A549 (cell line): ENCODE measurements at regions not wholly inside any gene's neighbourhood (a gene's known extent, or its start where the extent isn't known, plus 50 kb on each side); places are given as distances from the start of the nearest gene placed in this dataset.

Experiments used
- ATAC-seq, 2 experiments: fragments of 200-7000 bp in 1 of 2; fragments of >200 bp in 1 of 2; cut with Nextera tagmentation in 1 of 2; cut with Tn5 transposase in 1 of 2; 3 replicates each; pipeline versions ENCODE4 v1.8.0 to v1.9.1; 2018 to 2020; ENCODE audit warnings: mild to moderate bottlenecking in 1 of 2, moderate library complexity in 1 of 2
- CTCF ChIA-PET: fragments of 300-600 bp; sonication (Branson Sonifier 250); formaldehyde crosslinking; extraction: SDS; loops from one replicate; lab custom pipeline; 2021; ENCODE audit warnings: antibody characterized with exemption, inconsistent platforms; lab: Yijun Ruan, JAX
- POLR2A ChIA-PET: fragments of 350-600 bp; formaldehyde crosslinking; extraction: SDS; loops from one replicate; lab custom pipeline; 2021; ENCODE audit warnings: antibody characterized with exemption, inconsistent platforms; lab: Yijun Ruan, JAX
- DNase-seq, 2 experiments: peaks; one replicate each; pipeline versions ENCODE4 v3.0.0 to v3.0.0-alpha.2; 2011 to 2016; ENCODE audit warnings: low read depth in 1 of 2, low spot score in 1 of 2
- FAIRE-seq: peaks from 2 replicates; lab custom pipeline; 2011; peaks lifted over from hg19 to GRCh38; lab: Jason Lieb, UNC
- H3K27ac ChIP-seq, 2 experiments: fragments of >200 bp; sonication (Bioruptor Twin); formaldehyde crosslinking; 3 replicates each; pipeline ENCODE4 v1.5.1; 2016 to 2017
- H3K4me1 ChIP-seq: fragments of >200 bp; sonication (Bioruptor Twin); formaldehyde crosslinking; 3 replicates; pipeline ENCODE4 v1.6.1; 2016
- H3K4me2 ChIP-seq: fragments of >200 bp; sonication (Bioruptor Twin); formaldehyde crosslinking; 3 replicates; pipeline ENCODE4 v1.6.1; 2016
- H3K4me3 ChIP-seq: fragments of >200 bp; sonication (Bioruptor Twin); formaldehyde crosslinking; 3 replicates; pipeline ENCODE4 v1.5.1; 2016
- H3K9me3 ChIP-seq: fragments of >200 bp; sonication (Bioruptor Twin); formaldehyde crosslinking; 3 replicates; pipeline ENCODE4 v1.6.1; 2016
- CBX2 ChIP-seq: fragments of 200-600 bp; sonication (generic); IDR thresholded peaks from 2 replicates; pipeline ENCODE4 v1.6.1; 2016; ENCODE audit warnings: low read depth, mild to moderate bottlenecking, borderline replicate concordance
- CHD2 ChIP-seq: fragments of 150-350 bp; IDR thresholded peaks from 2 replicates; pipeline ENCODE4 v1.6.1; 2014; ENCODE audit warnings: low read length; ENCODE audit not compliant: partially characterized antibody
- FOSB ChIP-seq: fragments of 250-450 bp; sonication (Bioruptor Pico); IDR thresholded peaks from 2 replicates; pipeline ENCODE4 v1.5.0; 2020; ENCODE audit warnings: mild to moderate bottlenecking, moderate library complexity
- FOSL2 ChIP-seq, 2 experiments: fragments of 450-650 bp in 1 of 2; fragments of >200 bp in 1 of 2; sonication (Bioruptor Twin) in 1 of 2; formaldehyde crosslinking; IDR thresholded peaks; 2 replicates each; pipeline versions ENCODE4 v1.5.0 to v1.6.1; 2016 to 2020; ENCODE audit warnings: mild to moderate bottlenecking in 1 of 2, moderate library complexity in 1 of 2
- GATA3 ChIP-seq: IDR thresholded peaks from 2 replicates; pipeline ENCODE4 v1.6.1; 2012; ENCODE audit warnings: borderline replicate concordance
- HDAC2 ChIP-seq: fragments of 200-600 bp; sonication (generic); IDR thresholded peaks from 2 replicates; pipeline ENCODE4 v1.6.1; 2016
- KDM1A ChIP-seq: fragments of 200-600 bp; sonication (generic); IDR thresholded peaks from 2 replicates; pipeline ENCODE4 v1.6.1; 2016; ENCODE audit warnings: low read depth, mild to moderate bottlenecking
- KDM5A ChIP-seq: fragments of 200-600 bp; sonication (generic); IDR thresholded peaks from 2 replicates; pipeline ENCODE4 v1.6.1; 2016; ENCODE audit warnings: antibody characterized with exemption, mild to moderate bottlenecking
- MAZ ChIP-seq: fragments of 150-350 bp; IDR thresholded peaks from 2 replicates; pipeline ENCODE4 v1.6.1; 2014; ENCODE audit warnings: antibody characterized with exemption, low read depth, low read length, borderline replicate concordance
- RNF2 ChIP-seq: fragments of 200-600 bp; sonication (generic); IDR thresholded peaks from 2 replicates; pipeline ENCODE4 v1.6.1; 2016; ENCODE audit warnings: low read depth, mild to moderate bottlenecking, antibody characterized with exemption, moderate library complexity, borderline replicate concordance
- TP53 ChIP-seq: fragments of 250-450 bp; sonication (Bioruptor Pico); IDR thresholded peaks from 2 replicates; pipeline ENCODE4 v1.5.0; 2021; ENCODE audit warnings: mild to moderate bottlenecking, moderate library complexity
- ZFP36 ChIP-seq: fragments of 450-650 bp; IDR thresholded peaks from 2 replicates; pipeline ENCODE4 v1.6.1; 2014; ENCODE audit warnings: borderline replicate concordance; ENCODE audit not compliant: partially characterized antibody
- ZSCAN20 ChIP-seq: fragments of 250-450 bp; sonication (Bioruptor Pico); IDR thresholded peaks from 2 replicates; pipeline ENCODE4 v1.8.0; 2022; ENCODE audit warnings: mild to moderate bottlenecking, moderate library complexity
- WGBS: methylation state at CpG from one replicate; pipeline ENCODE4 v1.1.6; 2017; ENCODE audit errors: missing lambda C conversion rate; 5-methylcytosine and 5-hydroxymethylcytosine counted together
- TF ChIP-seq, protein P1 (sequence below): fragments of 150-350 bp; IDR thresholded peaks from 2 replicates; pipeline ENCODE4 v1.6.1; 2014; ENCODE audit warnings: low read depth, mild to moderate bottlenecking, low read length
- TF ChIP-seq, protein P2 (sequence below): fragments of >200 bp; sonication (Bioruptor Twin); formaldehyde crosslinking; IDR thresholded peaks from 3 replicates; pipeline ENCODE4 v1.5.1; 2016
- TF ChIP-seq, protein P3 (sequence below): IDR thresholded peaks from 2 replicates; pipeline ENCODE4 v1.6.1; 2012
- TF ChIP-seq, protein P4 (sequence below): fragments of 200-600 bp; sonication (generic); IDR thresholded peaks from 2 replicates; pipeline ENCODE4 v1.6.1; 2016; ENCODE audit warnings: antibody characterized with exemption, mild to moderate bottlenecking, moderate library complexity
- TF ChIP-seq, protein P5 (sequence below): IDR thresholded peaks from 2 replicates; pipeline ENCODE4 v1.6.1; 2012; ENCODE audit warnings: low read depth, borderline replicate concordance

DNA sequence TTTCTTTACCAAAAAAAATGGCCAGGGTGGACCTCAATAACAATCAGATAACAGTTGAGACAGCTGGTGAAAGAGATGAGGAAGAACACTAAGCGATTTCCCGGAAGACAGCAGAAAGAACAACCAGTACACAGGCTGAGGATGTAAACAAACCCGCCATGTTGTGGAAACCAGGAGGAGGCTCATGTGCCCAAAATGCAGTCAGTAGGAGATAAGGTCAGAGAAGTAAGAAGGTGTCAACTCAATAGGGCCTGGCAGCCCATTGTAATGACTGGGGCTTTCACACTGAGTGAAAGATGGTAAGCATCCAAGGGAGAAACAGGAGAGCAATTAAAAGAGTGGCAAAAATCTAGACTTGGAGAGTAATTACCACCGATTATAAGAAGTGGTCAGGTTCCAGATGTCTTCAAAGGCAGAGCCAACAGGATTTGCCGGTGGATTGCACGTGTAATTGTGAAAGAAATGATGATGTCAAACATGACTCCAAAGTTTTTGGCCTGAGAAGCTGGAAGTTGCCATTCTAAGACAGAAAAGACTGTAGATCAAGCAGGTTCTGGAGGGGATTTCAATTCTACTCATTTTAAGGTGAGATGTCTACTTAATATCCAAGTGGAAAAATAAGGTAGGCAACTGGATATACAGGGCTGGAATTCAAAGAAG lies 77.7 kb upstream of the CYP1B1 start:
- TF ChIP-seq KDM1A, result no peak
- TF ChIP-seq FOSL2 (IDR thresholded peaks at IDR 0.05), result no peak
- TF ChIP-seq FOSL2 (CRISPR knock-in tag; IDR thresholded peaks at IDR 0.05), result no peak
- no peak for TF ChIP-seq FOSB (CRISPR knock-in tag)
- ATAC-seq, result no peak

DNA sequence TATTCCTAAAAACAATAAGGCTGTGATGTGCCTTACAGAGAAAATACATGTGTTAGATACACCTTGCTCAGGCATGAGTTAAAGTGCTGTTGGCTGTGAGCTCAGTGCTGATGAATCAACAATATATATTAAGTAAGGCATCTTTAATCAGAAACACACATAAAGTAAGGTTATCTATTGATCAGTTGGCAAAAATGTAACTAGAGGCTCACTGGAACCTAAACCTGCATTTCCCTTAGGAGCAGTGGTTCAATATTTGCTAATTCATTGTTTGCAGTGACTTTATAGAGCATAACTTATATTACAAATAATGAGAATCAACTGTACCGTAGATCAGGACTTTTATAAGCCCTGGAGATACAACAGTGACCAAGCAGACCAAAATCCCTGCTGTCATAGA lies 77.0 kb upstream of the CYP1B1 start:
- POLR2A ChIA-PET, result no interaction called here
- DNase-seq (no peak), FAIRE-seq (no peak), ATAC-seq (no peak)
- H3K27ac ChIP-seq, result no peak overlapping the region
- H3K4me2 ChIP-seq, result no peak overlapping the region
- no peaks in the 10 kb centered on the region for H3K9me3 ChIP-seq
- TF ChIP-seq ZSCAN20 (CRISPR knock-in tag) (no peak), TP53 (CRISPR knock-in tag) (no peak)
- TF ChIP-seq, protein P1, sequence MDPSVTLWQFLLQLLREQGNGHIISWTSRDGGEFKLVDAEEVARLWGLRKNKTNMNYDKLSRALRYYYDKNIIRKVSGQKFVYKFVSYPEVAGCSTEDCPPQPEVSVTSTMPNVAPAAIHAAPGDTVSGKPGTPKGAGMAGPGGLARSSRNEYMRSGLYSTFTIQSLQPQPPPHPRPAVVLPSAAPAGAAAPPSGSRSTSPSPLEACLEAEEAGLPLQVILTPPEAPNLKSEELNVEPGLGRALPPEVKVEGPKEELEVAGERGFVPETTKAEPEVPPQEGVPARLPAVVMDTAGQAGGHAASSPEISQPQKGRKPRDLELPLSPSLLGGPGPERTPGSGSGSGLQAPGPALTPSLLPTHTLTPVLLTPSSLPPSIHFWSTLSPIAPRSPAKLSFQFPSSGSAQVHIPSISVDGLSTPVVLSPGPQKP, result no peak
- H3K4me1 ChIP-seq, result peaks cover 11% of the 10 kb centered on the region
- CTCF ChIA-PET, result no interaction called here
- H3K4me3 ChIP-seq, result no peak overlapping the region
- WGBS, result 33% methylated on average over 1 of the region's 1 CpG

More for the DNA sequence above, 77.7 kb upstream of the CYP1B1 start:
- no peak overlapping the region for H3K27ac ChIP-seq
- FAIRE-seq, result no peak
- CTCF ChIA-PET, result no interaction called here
- H3K9me3 ChIP-seq, result no peaks in the 10 kb centered on the region
- no peak overlapping the region for H3K4me2 ChIP-seq
- no peak for DNase-seq
- POLR2A ChIA-PET, result no interaction called here
- WGBS, result 74% methylated on average over 6 of the region's 6 CpGs
- no peak overlapping the region for H3K4me3 ChIP-seq
- H3K4me1 ChIP-seq, result peaks cover 4% of the 10 kb centered on the region; the same call in 2 of the 3 replicates

DNA sequence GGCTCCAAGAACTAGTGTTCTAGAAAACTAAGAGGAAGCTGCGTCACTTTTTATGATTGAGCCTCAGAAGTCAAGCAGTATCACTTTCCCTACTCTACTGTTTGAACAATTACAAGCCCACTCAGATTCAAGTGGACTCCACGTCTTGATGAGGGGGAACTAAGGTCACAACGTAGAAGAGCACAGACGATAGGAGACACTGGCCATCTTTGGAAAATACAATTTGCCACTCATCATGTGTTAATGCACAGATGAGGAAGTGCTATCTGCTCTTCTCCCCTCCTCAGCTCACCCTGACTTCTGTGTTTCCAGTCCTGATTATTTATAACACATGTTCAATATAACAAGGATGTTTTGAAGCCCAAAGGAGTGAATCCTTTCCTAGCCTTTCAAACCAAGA lies 76.1 kb upstream of the CYP1B1 start:
- ATAC-seq (no peak), FAIRE-seq (no peak), DNase-seq (no peak)
- no peak for TF ChIP-seq ZFP36
- no peak for TF ChIP-seq CHD2
- TF ChIP-seq, protein P2, sequence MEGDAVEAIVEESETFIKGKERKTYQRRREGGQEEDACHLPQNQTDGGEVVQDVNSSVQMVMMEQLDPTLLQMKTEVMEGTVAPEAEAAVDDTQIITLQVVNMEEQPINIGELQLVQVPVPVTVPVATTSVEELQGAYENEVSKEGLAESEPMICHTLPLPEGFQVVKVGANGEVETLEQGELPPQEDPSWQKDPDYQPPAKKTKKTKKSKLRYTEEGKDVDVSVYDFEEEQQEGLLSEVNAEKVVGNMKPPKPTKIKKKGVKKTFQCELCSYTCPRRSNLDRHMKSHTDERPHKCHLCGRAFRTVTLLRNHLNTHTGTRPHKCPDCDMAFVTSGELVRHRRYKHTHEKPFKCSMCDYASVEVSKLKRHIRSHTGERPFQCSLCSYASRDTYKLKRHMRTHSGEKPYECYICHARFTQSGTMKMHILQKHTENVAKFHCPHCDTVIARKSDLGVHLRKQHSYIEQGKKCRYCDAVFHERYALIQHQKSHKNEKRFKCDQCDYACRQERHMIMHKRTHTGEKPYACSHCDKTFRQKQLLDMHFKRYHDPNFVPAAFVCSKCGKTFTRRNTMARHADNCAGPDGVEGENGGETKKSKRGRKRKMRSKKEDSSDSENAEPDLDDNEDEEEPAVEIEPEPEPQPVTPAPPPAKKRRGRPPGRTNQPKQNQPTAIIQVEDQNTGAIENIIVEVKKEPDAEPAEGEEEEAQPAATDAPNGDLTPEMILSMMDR, result no peak
- TF ChIP-seq, protein P3, sequence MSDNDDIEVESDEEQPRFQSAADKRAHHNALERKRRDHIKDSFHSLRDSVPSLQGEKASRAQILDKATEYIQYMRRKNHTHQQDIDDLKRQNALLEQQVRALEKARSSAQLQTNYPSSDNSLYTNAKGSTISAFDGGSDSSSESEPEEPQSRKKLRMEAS, result no peak
- no peak for TF ChIP-seq HDAC2
- no peak for TF ChIP-seq GATA3
- no peak for TF ChIP-seq KDM5A
- no peak for TF ChIP-seq RNF2
- no peak for TF ChIP-seq MAZ
- TF ChIP-seq, protein P4, sequence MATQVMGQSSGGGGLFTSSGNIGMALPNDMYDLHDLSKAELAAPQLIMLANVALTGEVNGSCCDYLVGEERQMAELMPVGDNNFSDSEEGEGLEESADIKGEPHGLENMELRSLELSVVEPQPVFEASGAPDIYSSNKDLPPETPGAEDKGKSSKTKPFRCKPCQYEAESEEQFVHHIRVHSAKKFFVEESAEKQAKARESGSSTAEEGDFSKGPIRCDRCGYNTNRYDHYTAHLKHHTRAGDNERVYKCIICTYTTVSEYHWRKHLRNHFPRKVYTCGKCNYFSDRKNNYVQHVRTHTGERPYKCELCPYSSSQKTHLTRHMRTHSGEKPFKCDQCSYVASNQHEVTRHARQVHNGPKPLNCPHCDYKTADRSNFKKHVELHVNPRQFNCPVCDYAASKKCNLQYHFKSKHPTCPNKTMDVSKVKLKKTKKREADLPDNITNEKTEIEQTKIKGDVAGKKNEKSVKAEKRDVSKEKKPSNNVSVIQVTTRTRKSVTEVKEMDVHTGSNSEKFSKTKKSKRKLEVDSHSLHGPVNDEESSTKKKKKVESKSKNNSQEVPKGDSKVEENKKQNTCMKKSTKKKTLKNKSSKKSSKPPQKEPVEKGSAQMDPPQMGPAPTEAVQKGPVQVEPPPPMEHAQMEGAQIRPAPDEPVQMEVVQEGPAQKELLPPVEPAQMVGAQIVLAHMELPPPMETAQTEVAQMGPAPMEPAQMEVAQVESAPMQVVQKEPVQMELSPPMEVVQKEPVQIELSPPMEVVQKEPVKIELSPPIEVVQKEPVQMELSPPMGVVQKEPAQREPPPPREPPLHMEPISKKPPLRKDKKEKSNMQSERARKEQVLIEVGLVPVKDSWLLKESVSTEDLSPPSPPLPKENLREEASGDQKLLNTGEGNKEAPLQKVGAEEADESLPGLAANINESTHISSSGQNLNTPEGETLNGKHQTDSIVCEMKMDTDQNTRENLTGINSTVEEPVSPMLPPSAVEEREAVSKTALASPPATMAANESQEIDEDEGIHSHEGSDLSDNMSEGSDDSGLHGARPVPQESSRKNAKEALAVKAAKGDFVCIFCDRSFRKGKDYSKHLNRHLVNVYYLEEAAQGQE, result no peak
- TF ChIP-seq, protein P5, sequence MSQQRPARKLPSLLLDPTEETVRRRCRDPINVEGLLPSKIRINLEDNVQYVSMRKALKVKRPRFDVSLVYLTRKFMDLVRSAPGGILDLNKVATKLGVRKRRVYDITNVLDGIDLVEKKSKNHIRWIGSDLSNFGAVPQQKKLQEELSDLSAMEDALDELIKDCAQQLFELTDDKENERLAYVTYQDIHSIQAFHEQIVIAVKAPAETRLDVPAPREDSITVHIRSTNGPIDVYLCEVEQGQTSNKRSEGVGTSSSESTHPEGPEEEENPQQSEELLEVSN, result no peak
- no peak for TF ChIP-seq CBX2
- Histone ChIP-seq H3K4me2 (no peak overlapping the region), H3K4me1 (peaks cover 20% of the 10 kb centered on the region), H3K27ac (no peak overlapping the region), H3K9me3 (peaks cover 3% of the 10 kb centered on the region; the same call in 1 of the 3 replicates), H3K4me3 (no peak overlapping the region)
- CTCF ChIA-PET, result no interaction called here
- WGBS, result 82% methylated on average over 4 of the region's 4 CpGs
- POLR2A ChIA-PET, result no interaction called here
